ENCODE measurements at regions not wholly inside any gene's neighbourhood (a gene's known extent, or its start where the extent isn't known, plus 50 kb on each side); places are given as distances from the start of the nearest gene placed in this dataset.

DNA sequence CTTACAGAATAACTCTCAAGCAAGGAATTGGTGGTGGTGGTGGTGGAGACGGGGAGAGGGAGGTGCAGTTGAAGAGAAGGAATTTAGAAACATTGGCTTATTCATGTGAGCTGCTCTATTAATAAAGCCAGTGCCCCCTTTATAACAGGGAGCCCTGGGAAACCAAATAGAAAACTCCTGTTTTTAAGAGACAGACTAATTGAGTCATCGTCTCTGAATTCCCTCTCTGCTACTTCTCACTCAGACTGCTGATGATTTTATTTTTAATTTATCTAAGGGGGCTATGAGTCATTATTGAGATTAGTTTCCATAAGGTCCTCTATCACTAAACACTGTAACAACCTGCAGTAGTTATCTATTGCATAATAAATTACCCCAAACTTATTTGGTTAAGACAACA is 145.9 kb upstream of the GALNT15 start:
- intact Hi-C loops (cut with micrococcal nuclease), result no loop called here
- no peak overlapping the region for H3K4me3 Mint-ChIP-seq
- H3K36me3 Mint-ChIP-seq (ENCODE audit: low read depth), result no peaks in the 10 kb centered on the region
- H3K4me1 Mint-ChIP-seq (ENCODE audit: low read depth), result no peaks in the 10 kb centered on the region
- no peaks in the 10 kb centered on the region for H3K9me3 Mint-ChIP-seq
- no peak for DNase-seq
- CTCF ChIA-PET, result interaction anchor here (1.5 kb wide), 1 partner anchor 16 kb away, joined by 3 read pairs; no protein-coding TSS in a partner anchor
- H3K27ac Mint-ChIP-seq, result no peak overlapping the region
- no peaks in the 10 kb centered on the region for H3K27me3 Mint-ChIP-seq (ENCODE audit: low read depth)

DNA sequence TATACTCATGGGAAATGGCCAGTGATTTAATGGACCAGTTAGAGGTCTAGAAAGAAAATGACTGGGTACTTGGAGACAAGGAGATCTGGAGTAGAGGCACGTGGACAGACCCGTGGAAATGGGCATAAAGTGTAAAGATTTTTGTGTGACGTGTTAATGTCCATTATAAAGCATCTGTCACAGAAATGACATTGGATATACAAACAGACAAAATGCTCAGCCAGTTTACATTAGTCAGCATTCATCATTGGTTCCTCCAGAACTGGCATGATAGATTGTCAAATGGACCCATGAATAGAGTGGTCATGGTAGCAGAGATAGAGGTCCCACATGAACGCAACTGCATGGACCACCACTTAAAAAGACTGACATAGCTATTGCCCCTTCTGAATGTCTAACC is 144.1 kb upstream of the GALNT15 start:
- no peak overlapping the region for H3K4me3 Mint-ChIP-seq
- CTCF ChIA-PET, result interaction anchor here (0.5 to 1.2 kb wide), 2 partner anchors 19 to 69 kb away, joined by 3 to 5 read pairs; no protein-coding TSS in a partner anchor
- intact Hi-C loops (cut with micrococcal nuclease), result no loop called here
- no peak overlapping the region for H3K27ac Mint-ChIP-seq
- no peak for DNase-seq
- H3K4me1 Mint-ChIP-seq (ENCODE audit: low read depth), result no peaks in the 10 kb centered on the region
- H3K36me3 Mint-ChIP-seq (ENCODE audit: low read depth), result no peaks in the 10 kb centered on the region
- H3K27me3 Mint-ChIP-seq (ENCODE audit: low read depth), result no peaks in the 10 kb centered on the region
- H3K9me3 Mint-ChIP-seq, result no peaks in the 10 kb centered on the region

DNA sequence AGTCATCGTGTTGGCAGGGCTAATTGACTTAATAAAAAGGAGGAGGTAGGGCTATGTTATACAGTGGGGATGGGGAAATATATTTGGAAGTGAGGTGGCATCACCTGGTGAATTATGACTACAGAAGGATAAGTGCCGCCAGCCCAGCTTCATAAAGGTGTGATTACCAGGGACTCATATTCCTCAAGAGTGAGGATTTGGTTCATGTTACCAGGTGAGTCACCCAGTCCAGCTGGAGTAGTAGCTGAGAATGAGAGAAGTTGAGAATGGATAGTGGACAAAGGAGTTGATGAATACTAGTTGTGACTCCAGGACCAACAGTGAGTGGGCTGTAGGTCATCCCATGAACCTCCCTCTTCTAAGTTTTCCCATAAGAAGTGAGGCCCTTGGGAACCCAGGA is 143.0 kb upstream of the GALNT15 start:
- CTCF ChIA-PET, result no interaction called here
- DNase-seq, result no peak
- no peaks in the 10 kb centered on the region for H3K9me3 Mint-ChIP-seq
- intact Hi-C loops (cut with micrococcal nuclease), result no loop called here
- no peaks in the 10 kb centered on the region for H3K36me3 Mint-ChIP-seq (ENCODE audit: low read depth)
- no peak overlapping the region for H3K4me3 Mint-ChIP-seq
- H3K27ac Mint-ChIP-seq, result no peak overlapping the region
- no peaks in the 10 kb centered on the region for H3K4me1 Mint-ChIP-seq (ENCODE audit: low read depth)
- no peaks in the 10 kb centered on the region for H3K27me3 Mint-ChIP-seq (ENCODE audit: low read depth)

DNA sequence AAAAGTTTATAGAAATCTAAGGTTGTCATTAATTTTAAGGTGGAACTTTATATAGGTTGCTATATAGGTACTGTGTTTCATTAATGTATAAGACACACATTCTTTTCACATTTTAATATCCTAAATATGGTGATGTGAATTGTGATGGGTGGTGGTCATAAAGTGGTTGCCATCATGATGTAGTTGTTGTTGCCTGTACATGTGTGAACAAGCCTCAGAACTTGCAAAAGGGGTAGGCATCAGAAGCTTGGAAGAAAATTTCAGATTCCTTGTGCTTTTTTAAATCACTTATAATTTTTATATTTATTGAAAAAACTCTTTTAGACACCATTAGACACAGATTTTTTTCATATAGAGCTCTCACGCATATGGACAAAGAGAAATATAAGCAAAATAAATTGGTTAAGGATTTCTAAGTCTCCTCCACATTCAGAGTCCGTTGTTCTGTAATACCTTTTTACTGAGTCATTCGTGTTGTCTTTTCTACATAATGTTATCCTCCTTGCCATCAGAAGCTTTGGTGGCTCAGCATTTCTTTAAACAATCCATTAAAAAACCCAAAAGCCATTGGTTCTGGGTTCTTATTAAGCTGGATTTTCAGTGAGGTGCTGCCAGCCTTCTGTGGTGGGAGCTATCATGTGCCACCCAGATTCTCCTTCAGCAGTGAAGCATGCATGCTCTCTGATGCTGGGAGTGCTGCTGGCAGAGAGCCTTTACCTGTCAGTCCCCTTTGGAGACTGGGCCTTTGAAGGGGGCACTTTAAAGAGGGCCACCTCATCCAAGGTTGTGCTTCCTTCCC is 140.4 kb upstream of the GALNT15 start:
- DNase-seq, result no peak
- CTCF ChIA-PET, result interaction anchor here (0.7 kb wide), 1 partner anchor 9 kb away, joined by 3 read pairs; no protein-coding TSS in a partner anchor
- intact Hi-C loops (cut with micrococcal nuclease), result no loop called here
- Mint-ChIP-seq H3K36me3 (ENCODE audit: low read depth) (no peaks in the 10 kb centered on the region), H3K4me3 (no peak overlapping the region), H3K27ac (no peak overlapping the region), H3K9me3 (no peaks in the 10 kb centered on the region), H3K4me1 (ENCODE audit: low read depth) (no peaks in the 10 kb centered on the region), H3K27me3 (ENCODE audit: low read depth) (peaks cover 4% of the 10 kb centered on the region)

DNA sequence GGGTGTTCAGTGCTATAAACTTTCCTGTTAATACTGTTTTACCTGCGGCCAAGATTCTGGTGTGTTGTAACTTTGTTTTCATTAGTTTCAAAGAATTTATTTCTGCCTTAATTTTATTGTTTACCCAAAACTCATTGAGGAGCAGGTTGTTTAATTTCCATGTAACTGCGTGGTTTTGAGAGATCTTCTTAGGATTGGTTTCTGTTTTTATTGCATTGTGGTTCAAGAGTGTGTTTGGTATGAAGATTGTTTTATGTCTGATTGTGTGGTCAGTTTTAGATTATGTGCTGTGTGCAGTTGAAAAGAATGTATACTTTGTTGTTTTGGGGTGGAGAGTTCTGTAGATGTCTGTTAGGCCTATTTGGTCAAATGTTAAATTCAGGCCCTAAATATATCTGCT is 133.5 kb upstream of the GALNT15 start:
- Mint-ChIP-seq H3K36me3 (ENCODE audit: low read depth) (no peaks in the 10 kb centered on the region), H3K4me3 (no peak overlapping the region), H3K9me3 (no peaks in the 10 kb centered on the region), H3K4me1 (ENCODE audit: low read depth) (no peaks in the 10 kb centered on the region), H3K27ac (no peak overlapping the region), H3K27me3 (ENCODE audit: low read depth) (peaks cover 13% of the 10 kb centered on the region)
- CTCF ChIA-PET, result no interaction called here
- intact Hi-C loops (cut with micrococcal nuclease), result no loop called here
- DNase-seq, result no peak

DNA sequence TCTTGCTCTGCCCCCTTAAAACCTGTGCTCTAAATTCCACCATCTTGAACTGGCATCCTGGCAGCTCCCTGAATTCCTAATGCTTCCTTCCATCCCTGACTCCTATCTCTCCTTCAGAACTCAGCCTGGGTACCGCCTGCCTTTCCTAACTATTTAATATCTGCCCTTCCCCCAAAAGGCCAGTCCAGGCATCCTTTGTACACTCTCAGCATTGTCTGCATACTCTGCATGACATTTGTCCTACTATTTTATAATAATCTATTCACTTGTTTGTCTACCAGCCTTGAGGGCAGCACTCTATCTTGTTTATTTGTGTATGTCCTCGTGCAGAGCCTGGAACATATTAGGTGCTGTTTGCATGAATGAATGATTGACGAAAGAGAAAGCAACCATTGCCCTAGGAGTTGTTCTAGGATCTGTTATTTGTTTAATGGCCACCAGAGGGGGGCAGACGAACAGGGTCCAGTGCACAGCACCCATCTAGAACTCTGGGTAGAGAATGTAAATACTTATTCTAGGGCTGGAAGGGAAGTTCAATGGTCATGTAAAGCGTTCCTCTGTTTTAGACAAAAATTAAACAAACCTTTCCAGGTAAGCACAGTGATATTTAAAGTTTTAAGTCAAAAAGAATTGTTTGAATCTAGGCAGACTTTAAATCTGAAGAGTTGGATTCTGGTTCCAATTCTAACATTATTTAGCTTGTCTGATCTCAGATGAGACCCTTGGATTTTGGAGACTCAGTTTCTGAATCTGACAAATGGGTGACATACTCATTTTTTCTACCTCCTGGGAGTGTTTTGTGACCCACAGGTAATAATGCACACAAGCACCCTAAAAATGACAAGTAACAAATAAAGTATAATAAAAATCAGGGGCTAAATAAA is 125.8 kb upstream of the GALNT15 start:
- peak; percentile 68 for DNase-seq
- H3K9me3 Mint-ChIP-seq, result no peaks in the 10 kb centered on the region
- H3K36me3 Mint-ChIP-seq (ENCODE audit: low read depth), result no peaks in the 10 kb centered on the region
- intact Hi-C loops (cut with micrococcal nuclease), result loop anchor here (1.0 to 5.0 kb wide), 5 partner anchors 130 to 502 kb away; no protein-coding TSS in a partner anchor
- CTCF ChIA-PET, result interaction anchor here (0.6 to 6.6 kb wide), 32 partner anchors 8 to 502 kb away, joined by 3 to 74 read pairs (median 4); partner anchors contain the start of gene GALNT15
- H3K27ac Mint-ChIP-seq, result no peak overlapping the region
- peaks cover 10% of the 10 kb centered on the region for H3K4me1 Mint-ChIP-seq (ENCODE audit: low read depth)
- no peaks in the 10 kb centered on the region for H3K27me3 Mint-ChIP-seq (ENCODE audit: low read depth)
- H3K4me3 Mint-ChIP-seq, result no peak overlapping the region

DNA sequence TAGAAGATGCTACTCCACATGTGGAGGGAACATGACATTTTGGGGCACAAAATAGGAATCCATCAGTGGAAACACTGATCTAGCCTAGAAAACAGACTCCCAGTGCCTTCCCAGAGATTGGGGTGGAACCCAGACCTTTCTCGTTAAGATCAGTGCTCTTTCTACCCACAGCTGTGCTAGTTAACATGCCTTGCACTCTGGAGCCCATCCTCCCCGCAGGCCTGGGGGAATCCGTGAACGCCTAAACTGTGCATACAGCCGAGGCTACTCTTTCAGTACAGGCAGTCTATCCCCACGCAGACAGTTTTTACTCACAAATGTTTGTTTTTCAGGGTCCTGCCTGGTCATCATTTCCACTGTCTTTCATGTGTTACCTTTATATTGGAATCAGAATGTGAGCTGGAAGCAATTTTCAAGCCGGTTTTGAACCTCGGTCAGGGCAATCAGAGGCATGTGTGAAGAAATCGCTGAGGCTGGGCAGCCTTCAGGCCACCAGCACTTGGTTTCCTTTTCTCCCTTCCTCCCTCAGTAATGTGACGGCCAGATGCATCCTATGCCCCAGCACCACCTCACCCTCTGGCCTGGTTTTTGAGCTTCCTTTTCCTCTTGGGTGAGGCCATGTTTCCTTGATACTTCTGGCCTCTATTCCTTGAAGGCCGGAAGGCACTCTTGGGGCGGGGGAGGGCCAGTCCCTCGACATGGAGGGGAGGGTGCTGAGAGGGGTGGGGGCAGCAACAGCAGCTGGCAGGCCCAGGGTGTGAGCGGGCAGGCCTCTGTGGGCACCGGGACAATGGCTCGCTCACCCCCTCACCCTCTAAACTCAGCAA is 123.6 kb upstream of the GALNT15 start:
- Mint-ChIP-seq H3K4me3 (no peak overlapping the region), H3K27me3 (ENCODE audit: low read depth) (no peaks in the 10 kb centered on the region), H3K9me3 (no peaks in the 10 kb centered on the region), H3K36me3 (ENCODE audit: low read depth) (no peaks in the 10 kb centered on the region), H3K27ac (no peak overlapping the region), H3K4me1 (ENCODE audit: low read depth) (peaks cover 10% of the 10 kb centered on the region)
- DNase-seq, result no peak
- CTCF ChIA-PET, result interaction anchor here (1.0 to 6.6 kb wide), 5 partner anchors 96 to 500 kb away, joined by 3 to 74 read pairs (median 3); no protein-coding TSS in a partner anchor
- intact Hi-C loops (cut with micrococcal nuclease), result no loop called here

DNA sequence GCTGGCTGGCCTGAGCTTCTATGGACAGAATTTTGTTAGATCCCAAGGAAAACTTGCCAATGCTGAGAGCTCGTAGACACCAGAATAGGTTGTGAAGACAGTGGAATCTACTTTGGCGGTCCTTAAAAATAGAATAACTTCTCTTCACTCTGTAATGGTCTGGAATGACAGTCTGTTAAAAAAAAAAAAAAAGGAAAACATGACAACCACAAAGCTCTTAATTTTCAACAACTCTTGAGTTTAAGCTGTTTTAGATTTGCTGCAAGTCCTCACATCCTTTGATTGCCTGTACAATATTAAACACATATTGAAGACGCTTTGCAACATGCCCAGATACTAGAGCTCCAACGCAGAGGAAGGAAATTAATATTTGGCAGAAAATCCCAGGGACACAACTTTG is 122.8 kb upstream of the GALNT15 start:
- Mint-ChIP-seq H3K4me1 (ENCODE audit: low read depth) (peaks cover 10% of the 10 kb centered on the region), H3K9me3 (no peaks in the 10 kb centered on the region), H3K36me3 (ENCODE audit: low read depth) (no peaks in the 10 kb centered on the region), H3K27me3 (ENCODE audit: low read depth) (no peaks in the 10 kb centered on the region), H3K27ac (no peak overlapping the region), H3K4me3 (no peak overlapping the region)
- CTCF ChIA-PET, result interaction anchor here (0.9 to 1.1 kb wide), 3 partner anchors 96 to 499 kb away, joined by 3 to 4 read pairs (median 3); no protein-coding TSS in a partner anchor
- intact Hi-C loops (cut with micrococcal nuclease), result no loop called here
- no peak for DNase-seq

DNA sequence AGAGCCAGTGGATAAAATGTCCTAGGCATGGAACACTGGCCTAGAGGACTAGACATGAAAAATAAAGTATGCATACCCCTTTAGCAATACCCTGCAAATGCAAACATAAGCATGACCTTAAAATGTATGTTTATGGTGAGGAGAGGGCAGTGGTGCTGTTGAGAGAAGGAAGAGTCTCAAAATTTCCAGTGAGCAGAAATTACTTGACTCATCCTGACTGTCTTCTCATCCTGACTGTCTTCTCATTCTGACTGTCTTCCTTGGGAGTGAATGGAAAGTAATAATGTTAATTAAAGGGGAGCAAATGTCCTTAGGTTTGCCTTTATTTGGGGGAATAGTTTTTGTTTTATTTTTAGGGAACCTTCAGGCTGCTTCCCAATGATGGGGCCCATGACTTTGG is 121.5 kb upstream of the GALNT15 start:
- intact Hi-C loops (cut with micrococcal nuclease), result no loop called here
- Mint-ChIP-seq H3K36me3 (ENCODE audit: low read depth) (no peaks in the 10 kb centered on the region), H3K27me3 (ENCODE audit: low read depth) (no peaks in the 10 kb centered on the region), H3K4me3 (no peak overlapping the region), H3K9me3 (no peaks in the 10 kb centered on the region), H3K4me1 (ENCODE audit: low read depth) (peaks cover 10% of the 10 kb centered on the region), H3K27ac (no peak overlapping the region)
- CTCF ChIA-PET, result interaction anchor here (2.2 kb wide), 1 partner anchor 126 kb away, joined by 7 read pairs; no protein-coding TSS in a partner anchor
- DNase-seq, result no peak

DNA sequence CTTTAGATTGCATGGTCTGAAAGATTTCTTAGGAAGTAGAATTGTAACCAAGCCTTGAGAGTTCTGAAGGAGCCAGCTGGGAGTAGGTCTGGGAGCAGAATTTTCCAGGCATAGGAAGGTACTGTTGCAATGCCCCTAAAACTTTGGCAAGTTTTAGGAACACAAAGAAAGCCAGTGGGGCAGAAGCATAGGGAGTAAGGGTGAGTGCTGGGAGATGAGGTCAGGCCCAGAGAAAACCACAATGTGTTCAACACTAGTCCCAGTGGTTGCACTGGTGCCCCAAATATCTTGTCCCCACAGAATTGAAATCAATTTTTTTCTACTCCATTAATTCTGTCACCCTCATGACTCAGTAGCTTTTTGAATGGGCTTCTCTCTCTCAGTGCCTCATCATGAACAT is 120.7 kb upstream of the GALNT15 start:
- H3K9me3 Mint-ChIP-seq, result no peaks in the 10 kb centered on the region
- CTCF ChIA-PET, result interaction anchor here (0.7 to 2.2 kb wide), 2 partner anchors 125 to 167 kb away, joined by 3 to 7 read pairs; no protein-coding TSS in a partner anchor
- H3K36me3 Mint-ChIP-seq (ENCODE audit: low read depth), result no peaks in the 10 kb centered on the region
- peaks cover 7% of the 10 kb centered on the region for H3K4me1 Mint-ChIP-seq (ENCODE audit: low read depth)
- H3K4me3 Mint-ChIP-seq, result no peak overlapping the region
- H3K27me3 Mint-ChIP-seq (ENCODE audit: low read depth), result no peaks in the 10 kb centered on the region
- H3K27ac Mint-ChIP-seq, result no peak overlapping the region
- intact Hi-C loops (cut with micrococcal nuclease), result no loop called here
- no peak for DNase-seq

DNA sequence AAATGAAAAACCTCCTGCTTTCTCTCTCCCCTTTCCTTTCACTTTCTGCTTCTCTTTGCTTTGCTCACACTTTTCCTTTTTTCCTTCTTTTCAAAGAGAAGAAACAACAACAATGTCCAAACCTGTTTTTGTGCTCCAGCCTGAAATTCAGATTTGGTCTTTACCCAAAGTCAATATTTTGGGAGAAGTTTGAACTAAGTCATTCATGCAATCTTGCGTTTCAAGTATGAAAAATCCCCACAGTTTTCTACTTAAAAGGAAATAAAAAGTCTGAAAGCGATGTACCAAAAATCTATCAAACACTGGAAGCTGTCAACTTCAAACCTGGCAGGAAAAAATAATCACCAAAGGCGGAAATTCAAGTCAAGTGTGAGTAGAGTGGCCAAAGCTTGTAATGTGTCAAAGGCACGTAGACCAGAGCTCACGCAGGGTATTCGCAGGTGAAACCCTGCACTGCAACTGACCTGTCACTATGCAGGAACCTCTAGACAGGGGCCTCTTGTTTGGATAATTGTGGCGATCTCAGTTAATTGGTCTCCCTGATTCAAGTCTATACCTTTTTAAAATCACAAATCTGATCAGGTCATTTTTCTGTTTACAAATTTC is 118.8 kb upstream of the GALNT15 start:
- H3K9me3 Mint-ChIP-seq, result no peaks in the 10 kb centered on the region
- no peak overlapping the region for H3K27ac Mint-ChIP-seq
- intact Hi-C loops (cut with micrococcal nuclease), result no loop called here
- H3K4me1 Mint-ChIP-seq (ENCODE audit: low read depth), result peaks cover 7% of the 10 kb centered on the region
- H3K27me3 Mint-ChIP-seq (ENCODE audit: low read depth), result no peaks in the 10 kb centered on the region
- DNase-seq, result no peak
- CTCF ChIA-PET, result no interaction called here
- no peak overlapping the region for H3K4me3 Mint-ChIP-seq
- no peaks in the 10 kb centered on the region for H3K36me3 Mint-ChIP-seq (ENCODE audit: low read depth)
